Fibroblast of the aortic adventitia (primary cell): ENCODE measurements at regions not wholly inside any gene's neighbourhood (a gene's known extent, or its start where the extent isn't known, plus 50 kb on each side); places are given as distances from the start of the nearest gene placed in this dataset.

Source experiments
- DNase-seq: peaks from one replicate; pipeline ENCODE4 v3.0.0-alpha.2; 2010; ENCODE audit warnings: low read depth
- H3K4me3 ChIP-seq: 2 replicates; pipeline ENCODE4 v1.5.1; 2011; ENCODE audit warnings: low read depth, mild to moderate bottlenecking, control low read depth, low read length, moderate library complexity
- CTCF ChIP-seq: IDR thresholded peaks from 2 replicates; pipeline ENCODE4 v1.5.1; 2011; ENCODE audit warnings: mild to moderate bottlenecking, low read length, control low read depth, inconsistent platforms; ENCODE audit not compliant: insufficient read depth

GRCh38 chr21:35578347-35578782 is 482.0 kb downstream of the SETD4 start:
- DNase-seq = peak; percentile 90
- TF ChIP-seq CTCF = no peak
- no peak overlapping the region for H3K4me3 ChIP-seq

- no peak overlapping the region for H3K4me3 ChIP-seq
- DNase-seq = peak; percentile 68
These were observed 484.9 kb downstream of the SETD4 start for GRCh38 chr21:35575280-35575915.

DNA sequence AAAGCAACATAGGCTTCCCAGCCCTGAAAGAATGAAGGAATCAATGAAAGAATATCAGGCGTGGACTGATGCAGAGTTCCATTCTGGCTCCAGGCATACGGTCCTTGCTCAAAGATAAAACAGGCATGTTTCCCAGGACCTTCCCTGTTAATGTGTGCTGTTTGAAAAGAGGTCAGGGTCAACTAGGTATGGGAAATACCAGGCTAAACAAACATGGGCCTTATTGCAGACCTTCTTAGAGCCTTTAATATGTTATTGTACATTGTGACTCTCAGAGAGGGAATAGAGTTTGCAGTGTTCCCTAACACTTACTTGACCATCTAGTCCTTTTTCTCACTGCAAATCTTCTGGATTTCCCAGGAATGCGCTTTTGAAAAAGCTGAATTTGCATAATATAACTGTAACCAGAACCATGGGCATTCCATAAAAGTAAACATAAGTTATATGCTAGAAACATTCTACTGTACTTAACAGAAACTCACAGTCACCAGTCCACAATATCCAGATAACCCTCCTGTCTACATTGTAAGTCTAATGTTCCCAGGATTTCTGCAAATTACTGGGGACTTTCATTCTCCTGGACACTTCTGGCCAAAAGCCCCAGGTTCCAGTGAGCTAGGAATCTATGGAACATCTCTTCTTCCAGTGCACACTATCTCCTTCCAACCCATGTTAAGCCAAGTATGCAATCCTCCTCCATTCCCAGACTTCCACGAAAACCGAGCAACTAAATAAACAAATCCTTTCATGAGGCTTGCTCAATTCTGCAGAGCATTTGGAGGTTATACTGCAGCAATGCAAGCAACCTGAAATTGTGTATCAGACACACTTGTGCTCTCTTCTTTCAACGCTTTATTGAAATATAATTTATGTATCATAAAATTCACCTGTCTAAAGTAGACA is 486.6 kb downstream of the SETD4 start:
- peak; percentile 73 for DNase-seq
- no peak for TF ChIP-seq CTCF
- H3K4me3 ChIP-seq = no peak overlapping the region

More at GRCh38 chr21:35575280-35575915, 484.9 kb downstream of the SETD4 start:
- TF ChIP-seq CTCF = no peak

- H3K4me3 ChIP-seq = no peak overlapping the region
- peak; percentile 62 for DNase-seq
- no peak for TF ChIP-seq CTCF
These were observed 488.4 kb downstream of the SETD4 start for GRCh38 chr21:35571910-35572309.

DNA sequence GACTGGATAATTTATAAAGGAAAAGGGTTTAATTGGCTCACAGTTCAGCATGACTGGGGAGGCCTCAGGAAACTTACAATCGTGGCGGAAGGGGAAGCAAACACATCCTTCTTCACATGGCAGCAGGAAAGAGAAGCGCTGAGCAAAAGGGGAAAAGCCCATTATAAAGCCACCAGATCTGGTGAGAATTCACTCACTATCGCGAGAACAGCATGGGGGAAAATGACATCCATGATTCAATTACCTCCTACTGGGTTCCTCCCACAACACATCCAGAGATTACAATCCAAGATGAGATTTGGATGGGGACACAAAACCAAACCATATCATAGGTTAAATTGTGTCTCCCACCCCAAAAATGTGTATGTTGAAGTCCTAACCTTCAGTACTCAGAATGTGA is 491.7 kb downstream of the SETD4 start:
- no peak for TF ChIP-seq CTCF
- DNase-seq = no peak
- no peak overlapping the region for H3K4me3 ChIP-seq

- TF ChIP-seq CTCF = no peak
- no peak overlapping the region for H3K4me3 ChIP-seq
- no peak for DNase-seq
These were observed 493.5 kb downstream of the SETD4 start for GRCh38 chr21:35566874-35567273.
